Mesenchymal stem cell (in vitro differentiated cells and primary cell): ENCODE measurements at regions not wholly inside any gene's neighbourhood (a gene's known extent, or its start where the extent isn't known, plus 50 kb on each side); places are given as distances from the start of the nearest gene placed in this dataset.
A peak's percentile ranks its signal among the peaks of the same experiment; 100 is the strongest.

Source experiments
- DNase-seq: peaks from one replicate; pipeline ENCODE4 v3.0.0-alpha.2; 2013
- H2AFZ ChIP-seq: one replicate; pipeline ENCODE4 v1.6.1; 2013; ENCODE audit warnings: low read depth, mild to moderate bottlenecking, control low read depth, inconsistent platforms, low read length, moderate library complexity
- H2AK5ac ChIP-seq: 2 replicates; pipeline ENCODE4 v1.6.1; 2013; ENCODE audit warnings: low read length, moderate library complexity, mild to moderate bottlenecking, inconsistent platforms; ENCODE audit not compliant: severe bottlenecking
- H2BK120ac ChIP-seq: one replicate; pipeline ENCODE4 v1.6.1; 2013; ENCODE audit warnings: low read depth, mild to moderate bottlenecking, inconsistent platforms, low read length, moderate library complexity
- H2BK12ac ChIP-seq, 2 experiments: one replicate each; pipeline ENCODE4 v1.6.1; 2013; ENCODE audit warnings: inconsistent platforms in 2 of 2, low read length in 2 of 2, mild to moderate bottlenecking in 2 of 2, moderate library complexity in 2 of 2, control low read depth in 1 of 2
- H2BK15ac ChIP-seq: one replicate; pipeline ENCODE4 v1.6.1; 2013; ENCODE audit warnings: mild to moderate bottlenecking, low read depth, inconsistent platforms; ENCODE audit not compliant: poor library complexity, severe bottlenecking
- H2BK5ac ChIP-seq: 2 replicates; pipeline ENCODE4 v1.6.1; 2013; ENCODE audit warnings: low read depth, mild to moderate bottlenecking, low read length, control low read depth, inconsistent platforms; ENCODE audit not compliant: poor library complexity, severe bottlenecking
- H3K14ac ChIP-seq, 2 experiments: one replicate each; pipeline ENCODE4 v1.6.1; 2013; ENCODE audit warnings: inconsistent platforms in 2 of 2, low read length in 2 of 2, control low read depth in 1 of 2, mild to moderate bottlenecking in 1 of 2, moderate library complexity in 1 of 2
- H3K18ac ChIP-seq, 2 experiments: one replicate each; pipeline ENCODE4 v1.6.1; 2013; ENCODE audit warnings: inconsistent platforms in 2 of 2, low read length in 2 of 2, control low read depth in 1 of 2, low read depth in 1 of 2, mild to moderate bottlenecking in 1 of 2
- H3K23ac ChIP-seq, 2 experiments: one replicate each; pipeline ENCODE4 v1.6.1; 2013; ENCODE audit warnings: inconsistent platforms in 2 of 2, low read length in 2 of 2, mild to moderate bottlenecking in 2 of 2, moderate library complexity in 2 of 2, control low read depth in 1 of 2
- H3K27ac ChIP-seq: 2 replicates; pipeline ENCODE4 v1.5.1; 2013; ENCODE audit warnings: mild to moderate bottlenecking, moderate library complexity, low read length, control low read depth, inconsistent platforms; ENCODE audit not compliant: poor library complexity, severe bottlenecking
- H3K27me3 ChIP-seq, 2 experiments: 2 replicates each; pipeline versions ENCODE4 v1.6.1 to v1.7.0; 2013; ENCODE audit warnings: low read length in 2 of 2, mild to moderate bottlenecking in 2 of 2, moderate library complexity in 2 of 2, control low read depth in 1 of 2, inconsistent platforms in 1 of 2; ENCODE audit not compliant: control insufficient read depth in 1 of 2, insufficient read depth in 1 of 2
- H3K36me3 ChIP-seq, 2 experiments: 2 replicates each; pipeline versions ENCODE4 v1.6.1 to v1.7.0; 2013; ENCODE audit warnings: low read length in 2 of 2, control low read depth in 1 of 2, inconsistent platforms in 1 of 2, low read depth in 1 of 2, mild to moderate bottlenecking in 1 of 2; ENCODE audit not compliant: insufficient read depth in 2 of 2, control insufficient read depth in 1 of 2
- H3K4ac ChIP-seq, 2 experiments: one replicate each; pipeline ENCODE4 v1.6.1; 2013; ENCODE audit warnings: inconsistent platforms in 2 of 2, low read length in 2 of 2, mild to moderate bottlenecking in 2 of 2, moderate library complexity in 2 of 2, control low read depth in 1 of 2, low read depth in 1 of 2
- H3K4me1 ChIP-seq: 2 replicates; pipeline ENCODE4 v1.6.1; 2013; ENCODE audit warnings: low read depth, low read length, control low read depth; ENCODE audit not compliant: control insufficient read depth, insufficient read depth
- H3K4me2 ChIP-seq: 2 replicates; pipeline ENCODE4 v1.6.1; 2013; ENCODE audit warnings: low read length, mild to moderate bottlenecking, inconsistent platforms; ENCODE audit not compliant: poor library complexity, severe bottlenecking
- H3K4me3 ChIP-seq, 2 experiments: 2 replicates each; pipeline versions ENCODE4 v1.5.1 to v1.7.0; 2013; ENCODE audit warnings: low read length in 2 of 2, mild to moderate bottlenecking in 2 of 2, control low read depth in 1 of 2, low read depth in 1 of 2; ENCODE audit not compliant: insufficient read depth in 1 of 2
- H3K79me1 ChIP-seq: replicated peaks from 2 replicates; pipeline ENCODE4 v1.6.1; 2013; ENCODE audit warnings: mild to moderate bottlenecking, control low read depth, low read length, inconsistent platforms; ENCODE audit not compliant: poor library complexity, severe bottlenecking
- H3K9ac ChIP-seq: 2 replicates; pipeline ENCODE4 v1.7.0; 2013; ENCODE audit warnings: mild to moderate bottlenecking, low read length, moderate library complexity
- H3K9me3 ChIP-seq: 2 replicates; pipeline ENCODE4 v1.7.0; 2013; ENCODE audit warnings: mild to moderate bottlenecking, low read length; ENCODE audit not compliant: control insufficient read depth
- H4K8ac ChIP-seq: one replicate; pipeline ENCODE4 v1.6.1; 2013; ENCODE audit warnings: inconsistent platforms, mild to moderate bottlenecking, low read length, moderate library complexity
- H4K91ac ChIP-seq: one replicate; pipeline ENCODE4 v1.6.1; 2013; ENCODE audit warnings: mild to moderate bottlenecking, low read length, inconsistent platforms
- WGBS: methylation state at CpG from one replicate; pipeline ENCODE4 v1.1.7; 2013; ENCODE audit warnings: mixed read lengths; 5-methylcytosine and 5-hydroxymethylcytosine counted together

DNA sequence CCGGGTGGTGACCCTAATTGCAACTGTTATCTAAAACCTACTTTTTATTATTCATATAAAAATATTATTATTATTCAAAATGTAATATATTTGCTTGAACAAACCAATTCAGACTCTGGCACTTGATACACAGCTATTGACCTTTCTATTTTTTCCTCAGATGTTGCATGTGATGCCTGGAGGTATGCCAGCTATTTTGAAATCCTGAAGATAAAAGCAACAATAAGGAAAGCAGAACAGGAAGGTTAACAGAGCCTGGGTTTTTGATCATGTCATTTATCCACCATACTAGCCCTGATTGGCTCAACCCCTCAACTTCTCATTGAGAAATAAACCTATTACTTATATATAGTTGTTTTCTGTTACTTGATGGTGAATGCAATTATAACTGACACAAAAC is 340.9 kb upstream of the KIF2A start:
- no peak overlapping the region for H2BK12ac ChIP-seq
- no peaks in the 10 kb centered on the region for H3K36me3 ChIP-seq
- DNase-seq, result peak; percentile 33
- H2BK15ac ChIP-seq, result no peak overlapping the region
- H3K9ac ChIP-seq, result no peak overlapping the region
- H4K8ac ChIP-seq, result no peak overlapping the region
- H3K9me3 ChIP-seq, result no peaks in the 10 kb centered on the region
- no peak overlapping the region for H3K4me2 ChIP-seq
- H3K4me3 ChIP-seq, result no peak overlapping the region
- no peak overlapping the region for H2BK120ac ChIP-seq
- no CpG with 5 or more reads among the region's 1 CpG for WGBS
- H3K23ac ChIP-seq, result no peak overlapping the region
- H3K79me1 ChIP-seq, result no peaks in the 10 kb centered on the region
- H3K18ac ChIP-seq, result no peak overlapping the region
- H3K27me3 ChIP-seq, result no peaks in the 10 kb centered on the region
- H4K91ac ChIP-seq, result no peak overlapping the region
- no peak overlapping the region for H2AK5ac ChIP-seq
- no peak overlapping the region for H3K27ac ChIP-seq
- no peak overlapping the region for H3K4ac ChIP-seq
- H2AFZ ChIP-seq, result no peak overlapping the region
- H3K14ac ChIP-seq, result no peak overlapping the region
- H3K4me1 ChIP-seq, result no peaks in the 10 kb centered on the region
- H2BK5ac ChIP-seq, result no peak overlapping the region

DNA sequence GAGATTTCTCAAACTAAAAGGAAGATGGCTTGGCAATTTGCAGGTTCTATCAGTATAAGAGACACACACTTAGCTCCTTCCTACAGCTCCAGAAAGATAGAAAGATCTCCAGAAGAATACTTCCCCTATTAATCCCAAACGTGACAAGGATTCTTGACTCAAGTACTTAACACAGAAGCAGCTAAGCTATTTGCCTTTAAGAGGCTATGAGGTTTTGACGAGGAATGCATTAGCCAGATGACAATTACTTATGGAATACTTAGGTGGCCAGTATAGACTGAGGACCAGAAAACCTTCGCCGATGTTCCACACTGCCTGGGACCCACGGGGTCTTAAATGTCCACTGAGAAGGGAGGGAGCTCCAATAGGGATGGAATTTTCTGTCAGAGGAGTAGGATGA is 340.5 kb upstream of the KIF2A start:
- Histone ChIP-seq H3K18ac (no peak overlapping the region), H3K4ac (no peak overlapping the region), H3K23ac (no peak overlapping the region), H3K4me3 (no peak overlapping the region), H2BK12ac (no peak overlapping the region), H3K9ac (no peak overlapping the region), H3K79me1 (no peaks in the 10 kb centered on the region), H3K4me1 (no peaks in the 10 kb centered on the region), H2BK15ac (no peak overlapping the region), H3K9me3 (no peaks in the 10 kb centered on the region), H2BK120ac (no peak overlapping the region), H3K36me3 (no peaks in the 10 kb centered on the region), H3K27me3 (peaks cover 0 to under 1% of the 10 kb centered on the region in 2 experiments), H2AFZ (no peak overlapping the region), H3K27ac (no peak overlapping the region), H2BK5ac (no peak overlapping the region), H4K8ac (no peak overlapping the region), H2AK5ac (no peak overlapping the region), H3K4me2 (no peak overlapping the region), H4K91ac (no peak overlapping the region), H3K14ac (no peak overlapping the region)
- DNase-seq, result peak; percentile 49
- 48% methylated on average over 4 of the region's 5 CpGs for WGBS

DNA sequence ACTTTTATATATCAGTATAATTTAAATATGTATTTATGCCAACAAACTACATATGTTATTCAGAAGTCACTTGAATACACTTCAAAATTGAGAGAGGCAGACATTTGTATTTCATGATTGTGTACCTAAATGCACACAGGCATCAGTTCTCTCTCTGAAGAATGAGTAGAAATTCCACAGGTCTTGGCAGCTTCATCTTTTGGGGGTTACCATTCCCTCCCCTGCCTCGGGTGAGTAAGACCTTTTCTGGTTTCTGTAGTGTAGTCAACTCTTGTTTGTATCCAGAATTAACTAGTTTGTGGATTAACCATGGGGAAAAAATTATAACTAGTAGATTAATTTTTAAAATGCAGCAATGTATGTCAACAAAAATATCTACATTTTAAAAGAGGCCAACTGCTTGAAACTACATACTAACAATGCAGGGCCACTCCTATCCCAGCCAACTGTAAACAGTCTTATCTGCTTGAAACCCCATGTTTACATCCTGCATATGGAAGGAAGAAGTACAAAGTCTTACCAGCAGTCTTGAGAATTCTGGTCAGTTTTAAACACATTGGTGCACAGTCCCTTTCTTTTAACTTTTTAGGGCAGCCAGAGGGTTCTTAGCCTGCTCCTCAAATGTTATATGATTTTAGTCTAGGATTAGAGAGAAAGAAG is 339.6 kb upstream of the KIF2A start:
- H2BK15ac ChIP-seq, result no peak overlapping the region
- no peak overlapping the region for H2AK5ac ChIP-seq
- H3K36me3 ChIP-seq, result no peaks in the 10 kb centered on the region
- no peak overlapping the region for H4K8ac ChIP-seq
- no peak overlapping the region for H2BK120ac ChIP-seq
- no peak overlapping the region for H3K14ac ChIP-seq
- no peak overlapping the region for H3K18ac ChIP-seq
- H3K27me3 ChIP-seq, result peaks cover 0 to 7% of the 10 kb centered on the region in 2 experiments
- H2AFZ ChIP-seq, result no peak overlapping the region
- no peaks in the 10 kb centered on the region for H3K4me1 ChIP-seq
- H3K23ac ChIP-seq, result no peak overlapping the region
- no peak overlapping the region for H2BK5ac ChIP-seq
- DNase-seq, result peak; percentile 47
- no peaks in the 10 kb centered on the region for H3K9me3 ChIP-seq
- H3K4me3 ChIP-seq, result no peak overlapping the region
- H3K9ac ChIP-seq, result no peak overlapping the region
- no peaks in the 10 kb centered on the region for H3K79me1 ChIP-seq
- no peak overlapping the region for H3K4me2 ChIP-seq
- no peak overlapping the region for H4K91ac ChIP-seq
- WGBS, result 11% methylated on average over 1 of the region's 1 CpG
- H3K27ac ChIP-seq, result no peak overlapping the region
- H3K4ac ChIP-seq, result no peak overlapping the region
- no peak overlapping the region for H2BK12ac ChIP-seq

DNA sequence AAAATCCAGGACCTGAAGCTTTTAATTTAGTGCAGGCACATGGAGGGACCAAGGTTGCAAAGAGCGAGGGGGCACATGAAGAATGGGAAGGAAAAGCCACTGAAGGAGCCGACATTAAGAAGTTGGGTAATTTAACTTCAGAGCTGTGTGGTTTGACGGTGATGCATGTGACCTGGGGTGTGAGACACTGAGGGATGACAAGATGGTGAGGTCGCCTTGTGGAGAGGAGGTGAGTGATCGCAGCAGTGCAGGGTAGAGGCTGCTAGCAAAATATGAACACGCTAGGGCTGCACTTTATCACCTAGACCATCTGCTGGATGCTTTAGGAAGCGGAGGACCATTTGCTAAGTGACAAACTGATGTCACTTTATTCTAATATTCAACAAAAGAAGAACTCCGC is 339.0 kb upstream of the KIF2A start:
- Histone ChIP-seq H3K4ac (no peak overlapping the region), H3K27ac (no peak overlapping the region), H2AFZ (no peak overlapping the region), H2BK5ac (no peak overlapping the region), H4K91ac (peak overlapping the region; percentile 14), H3K36me3 (no peaks in the 10 kb centered on the region), H3K18ac (peak overlapping the region in 1 of 2 experiments; percentile 78), H2BK120ac (no peak overlapping the region), H3K4me2 (no peak overlapping the region), H3K14ac (no peak overlapping the region), H2AK5ac (no peak overlapping the region), H3K9ac (no peak overlapping the region), H3K4me1 (no peaks in the 10 kb centered on the region), H3K9me3 (no peaks in the 10 kb centered on the region), H4K8ac (no peak overlapping the region), H3K4me3 (no peak overlapping the region), H3K27me3 (peaks cover 0 to 9% of the 10 kb centered on the region in 2 experiments), H3K79me1 (no peaks in the 10 kb centered on the region), H2BK12ac (peak overlapping the region in 1 of 2 experiments; percentile 59), H2BK15ac (no peak overlapping the region), H3K23ac (no peak overlapping the region)
- 39% methylated on average over 4 of the region's 8 CpGs for WGBS
- DNase-seq, result peak; percentile 41
